Testis (tissue), 2 donors: ENCODE measurements at regions not wholly inside any gene's neighbourhood (a gene's known extent, or its start where the extent isn't known, plus 50 kb on each side); places are given as distances from the start of the nearest gene placed in this dataset.

Experiments used
- POLR2A ChIP-seq: fragments of 450-650 bp; IDR thresholded peaks from one replicate; pipeline ENCODE4 v1.6.1; 2017; ENCODE audit warnings: antibody characterized with exemption, mild to moderate bottlenecking, moderate library complexity
- TF ChIP-seq, protein P1 (sequence below), 3 experiments: fragments of 450-650 bp in 2 of 3; fragments of 200-600 bp in 1 of 3; sonication (generic) in 1 of 3; IDR thresholded peaks; one replicate each; pipeline ENCODE4 v1.5.1; 2016 to 2019; ENCODE audit warnings: antibody characterized with exemption in 3 of 3, mild to moderate bottlenecking in 2 of 3, moderate library complexity in 1 of 3

DNA sequence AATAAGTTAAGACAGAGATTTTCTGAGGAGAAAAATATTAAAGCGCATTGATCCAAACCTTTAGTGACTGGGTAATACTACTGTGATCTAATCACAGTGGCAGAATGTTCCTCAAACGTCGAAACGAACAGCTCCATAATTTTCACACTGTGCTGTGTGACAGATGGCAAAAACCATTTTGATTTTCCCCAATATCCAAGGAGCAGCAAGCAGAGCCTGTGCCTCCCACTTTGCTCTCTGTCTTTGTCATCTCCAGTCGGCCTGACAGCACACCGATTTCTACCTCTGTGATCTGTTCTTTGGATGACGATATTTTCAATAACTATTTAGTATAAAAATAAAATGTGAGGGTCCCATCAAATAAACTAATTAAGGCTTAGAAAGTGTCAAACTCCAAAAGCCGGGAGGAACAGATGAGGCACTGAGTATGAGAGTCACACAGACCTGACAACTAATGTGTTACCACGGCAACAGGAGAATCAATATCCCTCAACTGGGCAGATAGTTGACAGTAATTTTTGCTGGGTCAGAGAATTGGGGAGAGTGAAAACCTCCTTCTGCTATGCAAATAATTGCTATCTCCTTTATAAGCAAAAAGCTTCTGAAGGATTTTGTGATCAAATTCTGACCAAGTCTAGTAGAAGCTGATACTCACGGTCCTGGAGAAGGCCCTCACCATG is 489.1 kb upstream of the CFAP20DC start:
- TF ChIP-seq, protein P1, sequence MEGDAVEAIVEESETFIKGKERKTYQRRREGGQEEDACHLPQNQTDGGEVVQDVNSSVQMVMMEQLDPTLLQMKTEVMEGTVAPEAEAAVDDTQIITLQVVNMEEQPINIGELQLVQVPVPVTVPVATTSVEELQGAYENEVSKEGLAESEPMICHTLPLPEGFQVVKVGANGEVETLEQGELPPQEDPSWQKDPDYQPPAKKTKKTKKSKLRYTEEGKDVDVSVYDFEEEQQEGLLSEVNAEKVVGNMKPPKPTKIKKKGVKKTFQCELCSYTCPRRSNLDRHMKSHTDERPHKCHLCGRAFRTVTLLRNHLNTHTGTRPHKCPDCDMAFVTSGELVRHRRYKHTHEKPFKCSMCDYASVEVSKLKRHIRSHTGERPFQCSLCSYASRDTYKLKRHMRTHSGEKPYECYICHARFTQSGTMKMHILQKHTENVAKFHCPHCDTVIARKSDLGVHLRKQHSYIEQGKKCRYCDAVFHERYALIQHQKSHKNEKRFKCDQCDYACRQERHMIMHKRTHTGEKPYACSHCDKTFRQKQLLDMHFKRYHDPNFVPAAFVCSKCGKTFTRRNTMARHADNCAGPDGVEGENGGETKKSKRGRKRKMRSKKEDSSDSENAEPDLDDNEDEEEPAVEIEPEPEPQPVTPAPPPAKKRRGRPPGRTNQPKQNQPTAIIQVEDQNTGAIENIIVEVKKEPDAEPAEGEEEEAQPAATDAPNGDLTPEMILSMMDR (IDR thresholded peaks at IDR 0.05): no peak
- no peak for TF ChIP-seq POLR2A
